Stimulated activated CD4-positive, alpha-beta T cell treated with anti-CD3 and anti-CD28 coated beads, Interleukin-4, amount 100 ng/mL, for 48 hours (primary cell): ENCODE measurements at regions not wholly inside any gene's neighbourhood (a gene's known extent, or its start where the extent isn't known, plus 50 kb on each side); places are given as distances from the start of the nearest gene placed in this dataset.

ENCODE experiments used
- DNase-seq, 2 donors: peaks; one replicate each; pipeline ENCODE4 v3.0.0-alpha.2; 2020; ENCODE audit warnings: low read depth in 2 of 2

GRCh38 chr14:98608071-98609060, 663.6 kb downstream of the BCL11B start:
- no peak for DNase-seq

- no peak for DNase-seq
These were observed 659.4 kb downstream of the BCL11B start for GRCh38 chr14:98612434-98613200.

DNA sequence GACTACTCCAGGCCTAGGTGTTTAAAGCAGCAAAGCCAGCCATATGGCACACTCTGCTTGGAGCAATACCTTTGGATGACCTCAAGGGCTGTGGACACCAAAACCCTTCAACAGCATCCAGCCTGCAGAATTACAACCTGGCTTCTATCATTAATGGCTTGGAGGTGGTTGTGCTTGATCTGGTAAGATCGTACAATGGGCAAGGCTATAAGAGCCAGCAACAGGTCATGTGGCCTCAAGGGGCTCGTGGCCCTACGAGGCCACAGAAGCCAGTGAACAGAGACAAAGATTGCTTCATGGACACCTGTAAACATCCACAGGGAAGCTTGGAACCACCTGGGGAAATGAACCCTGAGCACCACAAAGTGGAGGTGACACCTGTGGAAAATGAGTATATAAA, 657.3 kb downstream of the BCL11B start:
- DNase-seq, result no peak

GRCh38 chr14:98622208-98623051, 649.6 kb downstream of the BCL11B start:
- no peak for DNase-seq

GRCh38 chr14:98623788-98624415, 648.1 kb downstream of the BCL11B start:
- DNase-seq, result no peak

- DNase-seq, result no peak
These were observed 638.6 kb downstream of the BCL11B start for GRCh38 chr14:98633380-98633779.

- no peak for DNase-seq
These were observed 637.8 kb downstream of the BCL11B start for GRCh38 chr14:98634043-98634820.

GRCh38 chr14:98638366-98638765, 633.6 kb downstream of the BCL11B start:
- no peak for DNase-seq

DNA sequence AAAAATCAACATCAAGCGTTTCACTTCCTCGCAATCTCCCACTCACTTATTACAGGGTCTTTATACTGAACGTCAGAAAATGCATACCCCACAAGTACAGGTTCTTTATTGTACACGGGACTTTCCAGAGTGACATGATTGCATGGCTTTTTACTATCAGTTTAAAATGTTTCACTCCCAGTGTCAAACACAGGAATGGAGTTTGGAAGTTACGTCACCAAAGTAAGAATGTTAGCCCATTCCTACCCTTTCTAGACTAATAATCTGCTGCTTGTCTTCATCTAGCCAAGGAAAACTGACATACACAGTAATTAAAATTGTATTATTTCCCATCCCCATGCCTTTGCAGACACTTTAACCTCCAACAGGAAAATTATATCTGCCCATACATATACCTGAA, 624.2 kb downstream of the BCL11B start:
- DNase-seq, result no peak

DNA sequence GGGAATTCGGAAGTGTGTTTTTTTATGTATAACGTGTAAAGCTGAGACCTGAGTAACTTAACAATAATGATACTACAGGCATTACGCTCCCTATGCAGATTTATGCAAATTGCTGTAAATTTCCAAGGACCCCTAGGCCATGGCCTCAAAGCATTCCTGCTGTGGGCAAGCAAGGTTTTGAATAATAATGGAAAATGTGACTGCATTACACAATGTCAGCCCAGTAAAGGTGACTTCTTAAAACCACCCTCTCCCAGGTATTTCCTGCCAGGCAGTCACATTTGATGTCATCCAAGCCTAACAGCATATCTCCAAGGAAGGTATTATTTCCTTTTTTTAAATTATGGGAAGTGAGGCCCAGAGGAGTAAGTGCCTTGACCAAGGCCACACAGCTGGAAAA, 621.0 kb downstream of the BCL11B start:
- no peak for DNase-seq

GRCh38 chr14:98665007-98665406, 607.0 kb downstream of the BCL11B start:
- no peak for DNase-seq

- DNase-seq, result no peak
These were observed 605.5 kb downstream of the BCL11B start for GRCh38 chr14:98666545-98666944.

DNA sequence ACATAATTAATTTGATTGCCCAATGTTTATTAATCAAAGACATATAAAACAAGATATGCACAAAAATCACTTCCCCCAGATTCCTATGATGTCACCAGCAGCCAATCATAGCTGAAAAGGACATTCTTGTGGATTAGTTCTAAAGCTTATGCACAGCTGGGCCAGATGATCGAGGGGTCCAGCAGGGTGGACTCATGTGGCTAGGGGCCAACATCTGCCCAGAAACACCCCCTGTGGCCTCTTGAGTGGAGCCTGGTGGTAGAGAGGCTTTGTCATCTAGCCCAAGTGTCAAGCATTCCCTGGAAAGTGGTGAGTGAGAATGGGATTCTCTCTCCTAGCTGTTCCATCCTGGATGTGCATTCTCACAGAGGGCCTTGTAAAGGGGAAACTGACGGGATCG, 590.0 kb downstream of the BCL11B start:
- DNase-seq, result no peak

- DNase-seq, result no peak
These were observed 589.3 kb downstream of the BCL11B start for GRCh38 chr14:98682726-98683125.

DNA sequence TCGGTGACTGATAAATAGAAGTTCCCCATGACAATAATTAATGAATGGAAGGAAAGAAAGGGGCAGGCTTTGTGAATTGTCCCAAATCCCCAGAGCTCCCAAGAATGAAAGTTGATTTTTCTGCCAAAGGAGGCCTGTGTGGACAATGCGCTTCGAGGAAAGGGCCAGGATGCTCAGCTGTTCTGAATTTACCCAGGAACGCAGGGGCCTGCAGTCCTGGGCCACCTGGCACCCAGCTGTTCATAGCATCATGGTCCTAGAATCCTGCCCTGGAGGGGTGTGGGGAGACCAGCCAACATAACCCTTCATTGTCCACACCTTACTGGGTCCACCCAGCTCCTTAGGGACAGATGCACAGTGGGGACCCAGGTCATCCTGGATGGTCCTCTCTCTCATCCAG, 587.5 kb downstream of the BCL11B start:
- no peak for DNase-seq

DNA sequence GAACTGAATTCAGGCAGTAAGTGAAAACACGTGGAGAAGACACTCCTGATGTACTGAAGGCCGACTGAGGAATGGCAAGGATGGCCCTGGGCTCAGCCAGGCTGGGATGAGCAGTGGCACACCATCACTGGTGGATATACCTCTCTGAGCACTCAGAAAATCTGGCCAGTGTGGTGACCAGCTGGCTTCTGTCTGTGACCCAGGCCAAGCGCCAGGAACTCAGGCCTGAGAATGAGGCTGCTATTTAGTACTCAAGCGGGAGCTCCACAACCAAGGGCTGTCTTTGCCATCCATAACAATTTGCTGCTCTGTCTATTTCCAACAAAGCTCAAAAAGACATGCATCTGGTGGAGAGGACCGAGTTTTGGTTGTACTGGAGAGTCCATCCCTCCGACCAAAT, 586.3 kb downstream of the BCL11B start:
- DNase-seq, result no peak

DNA sequence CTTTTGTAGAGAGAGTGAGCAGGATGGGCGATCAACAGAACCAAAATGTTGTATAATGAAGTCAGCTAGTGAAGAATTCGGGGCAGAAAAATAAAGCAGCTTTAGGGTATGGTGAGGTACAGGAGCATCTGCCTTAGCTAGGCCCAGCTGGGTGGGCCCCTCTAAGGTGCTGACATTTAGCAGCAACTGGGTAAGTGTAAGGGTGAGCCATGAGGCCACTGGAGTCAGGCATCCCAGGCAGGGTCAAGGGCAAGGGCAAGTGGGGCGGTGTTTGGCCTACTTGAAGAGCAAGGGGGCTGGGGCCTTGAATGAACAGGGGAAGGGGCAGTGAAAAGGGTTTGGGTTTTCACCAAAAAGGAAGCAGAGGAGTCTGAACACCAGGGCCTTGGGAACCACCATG, 583.6 kb downstream of the BCL11B start:
- DNase-seq, result no peak

- no peak for DNase-seq
These were observed 582.0 kb downstream of the BCL11B start for GRCh38 chr14:98689951-98690350.

GRCh38 chr14:98692832-98693231, 579.2 kb downstream of the BCL11B start:
- DNase-seq, result peak; percentile 12 to 22

- DNase-seq, result no peak
These were observed 577.5 kb downstream of the BCL11B start for GRCh38 chr14:98694541-98694940.

- DNase-seq, result no peak
These were observed 576.2 kb downstream of the BCL11B start for GRCh38 chr14:98695809-98696208.
